ENCODE measurements at regions not wholly inside any gene's neighbourhood (a gene's known extent, or its start where the extent isn't known, plus 50 kb on each side); places are given as distances from the start of the nearest gene placed in this dataset.

GRCh38 chrX:6685489-6685888, 150.6 kb upstream of the VCX3A start:
- DNase-seq (no peak), ATAC-seq (ENCODE audit: low read depth in 2 of 2) (no peak)
- no peaks in the 10 kb centered on the region for H3K4me1 ChIP-seq (ENCODE audit: control insufficient read depth, insufficient read depth, low read length, poor library complexity, severe bottlenecking)
- H3K36me3 ChIP-seq (ENCODE audit: control insufficient read depth, insufficient read depth, low read length) = no peaks in the 10 kb centered on the region
- no peaks in the 10 kb centered on the region for H3K36me3 Mint-ChIP-seq
- no peak overlapping the region for H3K4me3 Mint-ChIP-seq
- H3K9me3 Mint-ChIP-seq = peaks cover 0 to 12% (median 6%) of the 10 kb centered on the region in 7 donors
- no peaks in the 10 kb centered on the region for H3K27me3 Mint-ChIP-seq
- H3K4me1 Mint-ChIP-seq = no peaks in the 10 kb centered on the region
- H3K27ac ChIP-seq (ENCODE audit: insufficient read depth, low read length, poor library complexity, severe bottlenecking) = no peak overlapping the region
- H3K27ac Mint-ChIP-seq = no peak overlapping the region
- no peaks in the 10 kb centered on the region for H3K27me3 ChIP-seq (ENCODE audit: control insufficient read depth, insufficient read depth, low read length)
- H3K9me3 ChIP-seq (ENCODE audit: control insufficient read depth in 2 of 2, low read length in 2 of 2) = no peaks in the 10 kb centered on the region
- no peak overlapping the region for H3K4me3 ChIP-seq (ENCODE audit: low read depth, low read length)

GRCh38 chrX:6683353-6683752, 148.4 kb upstream of the VCX3A start:
- no peaks in the 10 kb centered on the region for H3K4me1 ChIP-seq (ENCODE audit: control insufficient read depth, insufficient read depth, low read length, poor library complexity, severe bottlenecking)
- Mint-ChIP-seq H3K36me3 (no peaks in the 10 kb centered on the region), H3K27me3 (no peaks in the 10 kb centered on the region), H3K9me3 (peaks cover 0 to 8% (median 5%) of the 10 kb centered on the region in 7 donors), H3K27ac (no peak overlapping the region), H3K4me1 (no peaks in the 10 kb centered on the region), H3K4me3 (no peak overlapping the region)
- no peak overlapping the region for H3K27ac ChIP-seq (ENCODE audit: insufficient read depth, low read length, poor library complexity, severe bottlenecking)
- H3K4me3 ChIP-seq (ENCODE audit: low read depth, low read length) = no peak overlapping the region
- H3K27me3 ChIP-seq (ENCODE audit: control insufficient read depth, insufficient read depth, low read length) = no peaks in the 10 kb centered on the region
- no peak for ATAC-seq (ENCODE audit: low read depth in 2 of 2)
- no peaks in the 10 kb centered on the region for H3K36me3 ChIP-seq (ENCODE audit: control insufficient read depth, insufficient read depth, low read length)
- no peak for DNase-seq
- H3K9me3 ChIP-seq (ENCODE audit: control insufficient read depth in 2 of 2, low read length in 2 of 2) = no peaks in the 10 kb centered on the region

GRCh38 chrX:6681521-6682145, 146.7 kb upstream of the VCX3A start:
- Mint-ChIP-seq H3K27ac (no peak overlapping the region), H3K4me1 (no peaks in the 10 kb centered on the region), H3K27me3 (no peaks in the 10 kb centered on the region), H3K9me3 (peaks cover 0 to 7% (median under 1%) of the 10 kb centered on the region in 7 donors), H3K4me3 (no peak overlapping the region), H3K36me3 (no peaks in the 10 kb centered on the region)
- Histone ChIP-seq H3K27ac (ENCODE audit: insufficient read depth, low read length, poor library complexity, severe bottlenecking) (no peak overlapping the region), H3K27me3 (ENCODE audit: control insufficient read depth, insufficient read depth, low read length) (no peaks in the 10 kb centered on the region), H3K4me1 (ENCODE audit: control insufficient read depth, insufficient read depth, low read length, poor library complexity, severe bottlenecking) (no peaks in the 10 kb centered on the region), H3K9me3 (ENCODE audit: control insufficient read depth in 2 of 2, low read length in 2 of 2) (no peaks in the 10 kb centered on the region), H3K4me3 (ENCODE audit: low read depth, low read length) (no peak overlapping the region), H3K36me3 (ENCODE audit: control insufficient read depth, insufficient read depth, low read length) (no peaks in the 10 kb centered on the region)
- DNase-seq (no peak), ATAC-seq (ENCODE audit: low read depth in 2 of 2) (no peak)

- Mint-ChIP-seq H3K4me3 (no peak overlapping the region), H3K4me1 (no peaks in the 10 kb centered on the region), H3K9me3 (peaks cover 0 to 7% (median 0%) of the 10 kb centered on the region in 7 donors), H3K36me3 (no peaks in the 10 kb centered on the region), H3K27ac (no peak overlapping the region), H3K27me3 (no peaks in the 10 kb centered on the region)
- Histone ChIP-seq H3K9me3 (ENCODE audit: control insufficient read depth in 2 of 2, low read length in 2 of 2) (no peaks in the 10 kb centered on the region), H3K27ac (ENCODE audit: insufficient read depth, low read length, poor library complexity, severe bottlenecking) (no peak overlapping the region), H3K4me1 (ENCODE audit: control insufficient read depth, insufficient read depth, low read length, poor library complexity, severe bottlenecking) (no peaks in the 10 kb centered on the region), H3K4me3 (ENCODE audit: low read depth, low read length) (no peak overlapping the region), H3K27me3 (ENCODE audit: control insufficient read depth, insufficient read depth, low read length) (no peaks in the 10 kb centered on the region), H3K36me3 (ENCODE audit: control insufficient read depth, insufficient read depth, low read length) (no peaks in the 10 kb centered on the region)
- DNase-seq (no peak), ATAC-seq (ENCODE audit: low read depth in 2 of 2) (no peak)
Observed at GRCh38 chrX:6679988-6680387, 145.1 kb upstream of the VCX3A start.

GRCh38 chrX:6679550-6679949, 144.6 kb upstream of the VCX3A start:
- H3K9me3 ChIP-seq (ENCODE audit: control insufficient read depth in 2 of 2, low read length in 2 of 2) = no peaks in the 10 kb centered on the region
- DNase-seq = no peak
- H3K4me1 ChIP-seq (ENCODE audit: control insufficient read depth, insufficient read depth, low read length, poor library complexity, severe bottlenecking) = no peaks in the 10 kb centered on the region
- no peak overlapping the region for H3K4me3 ChIP-seq (ENCODE audit: low read depth, low read length)
- no peaks in the 10 kb centered on the region for H3K27me3 ChIP-seq (ENCODE audit: control insufficient read depth, insufficient read depth, low read length)
- no peaks in the 10 kb centered on the region for H3K36me3 ChIP-seq (ENCODE audit: control insufficient read depth, insufficient read depth, low read length)
- H3K4me3 Mint-ChIP-seq = no peak overlapping the region
- no peaks in the 10 kb centered on the region for H3K36me3 Mint-ChIP-seq
- H3K27ac Mint-ChIP-seq = no peak overlapping the region
- no peaks in the 10 kb centered on the region for H3K27me3 Mint-ChIP-seq
- no peaks in the 10 kb centered on the region for H3K4me1 Mint-ChIP-seq
- H3K27ac ChIP-seq (ENCODE audit: insufficient read depth, low read length, poor library complexity, severe bottlenecking) = no peak overlapping the region
- ATAC-seq (ENCODE audit: low read depth in 2 of 2) = no peak
- H3K9me3 Mint-ChIP-seq = peaks cover 0 to 7% (median 0%) of the 10 kb centered on the region in 7 donors

- Histone ChIP-seq H3K4me1 (ENCODE audit: control insufficient read depth, insufficient read depth, low read length, poor library complexity, severe bottlenecking) (no peaks in the 10 kb centered on the region), H3K27me3 (ENCODE audit: control insufficient read depth, insufficient read depth, low read length) (no peaks in the 10 kb centered on the region), H3K4me3 (ENCODE audit: low read depth, low read length) (no peak overlapping the region), H3K9me3 (ENCODE audit: control insufficient read depth in 2 of 2, low read length in 2 of 2) (no peaks in the 10 kb centered on the region), H3K27ac (ENCODE audit: insufficient read depth, low read length, poor library complexity, severe bottlenecking) (no peak overlapping the region), H3K36me3 (ENCODE audit: control insufficient read depth, insufficient read depth, low read length) (no peaks in the 10 kb centered on the region)
- Mint-ChIP-seq H3K27ac (no peak overlapping the region), H3K9me3 (peaks cover 0 to 7% (median 0%) of the 10 kb centered on the region in 7 donors), H3K36me3 (no peaks in the 10 kb centered on the region), H3K27me3 (no peaks in the 10 kb centered on the region), H3K4me1 (no peaks in the 10 kb centered on the region), H3K4me3 (no peak overlapping the region)
- ATAC-seq (ENCODE audit: low read depth in 2 of 2) = no peak
- DNase-seq = no peak
Observed at GRCh38 chrX:6678313-6678712, 143.4 kb upstream of the VCX3A start.

GRCh38 chrX:6674734-6675133, 139.8 kb upstream of the VCX3A start:
- Histone ChIP-seq H3K27ac (ENCODE audit: insufficient read depth, low read length, poor library complexity, severe bottlenecking) (no peak overlapping the region), H3K36me3 (ENCODE audit: control insufficient read depth, insufficient read depth, low read length) (no peaks in the 10 kb centered on the region), H3K4me3 (ENCODE audit: low read depth, low read length) (no peak overlapping the region), H3K27me3 (ENCODE audit: control insufficient read depth, insufficient read depth, low read length) (no peaks in the 10 kb centered on the region), H3K4me1 (ENCODE audit: control insufficient read depth, insufficient read depth, low read length, poor library complexity, severe bottlenecking) (no peaks in the 10 kb centered on the region), H3K9me3 (ENCODE audit: control insufficient read depth in 2 of 2, low read length in 2 of 2) (no peaks in the 10 kb centered on the region)
- H3K27ac Mint-ChIP-seq = no peak overlapping the region
- no peaks in the 10 kb centered on the region for H3K36me3 Mint-ChIP-seq
- H3K4me3 Mint-ChIP-seq = no peak overlapping the region
- ATAC-seq (ENCODE audit: low read depth in 2 of 2) (no peak), DNase-seq (no peak)
- no peaks in the 10 kb centered on the region for H3K27me3 Mint-ChIP-seq
- H3K4me1 Mint-ChIP-seq = no peaks in the 10 kb centered on the region
- H3K9me3 Mint-ChIP-seq = peaks cover 0 to 5% (median 0%) of the 10 kb centered on the region in 7 donors

GRCh38 chrX:6667048-6667768, 132.3 kb upstream of the VCX3A start:
- Histone ChIP-seq H3K27me3 (ENCODE audit: control insufficient read depth, insufficient read depth, low read length) (no peaks in the 10 kb centered on the region), H3K36me3 (ENCODE audit: control insufficient read depth, insufficient read depth, low read length) (no peaks in the 10 kb centered on the region), H3K9me3 (ENCODE audit: control insufficient read depth in 2 of 2, low read length in 2 of 2) (no peaks in the 10 kb centered on the region), H3K4me1 (ENCODE audit: control insufficient read depth, insufficient read depth, low read length, poor library complexity, severe bottlenecking) (no peaks in the 10 kb centered on the region), H3K27ac (ENCODE audit: insufficient read depth, low read length, poor library complexity, severe bottlenecking) (no peak overlapping the region), H3K4me3 (ENCODE audit: low read depth, low read length) (no peak overlapping the region)
- H3K9me3 Mint-ChIP-seq = peaks cover 0 to 9% (median 0%) of the 10 kb centered on the region in 7 donors
- no peak overlapping the region for H3K4me3 Mint-ChIP-seq
- no peaks in the 10 kb centered on the region for H3K36me3 Mint-ChIP-seq
- DNase-seq (no peak), ATAC-seq (ENCODE audit: low read depth in 2 of 2) (no peak)
- H3K27ac Mint-ChIP-seq = no peak overlapping the region
- no peaks in the 10 kb centered on the region for H3K4me1 Mint-ChIP-seq
- H3K27me3 Mint-ChIP-seq = no peaks in the 10 kb centered on the region

Measured in CD4-positive, CD25-positive, alpha-beta regulatory T cell (primary cell).